ENCODE measurements at regions not wholly inside any gene's neighbourhood (a gene's known extent, or its start where the extent isn't known, plus 50 kb on each side); places are given as distances from the start of the nearest gene placed in this dataset.

- TF ChIP-seq CTCF (conservative IDR thresholded peaks at IDR 0.05; ENCODE audit: low read depth, low read length) (no peak), EZH2 (IDR thresholded peaks at IDR 0.05; ENCODE audit: borderline replicate concordance, low read depth, low read length, poor library complexity, severe bottlenecking) (no peak)
Measured at GRCh38 chr15:47427463-47427862, 289.8 kb upstream of the SEMA6D start.
